Inferior parietal cortex (tissue), 1 donor: ENCODE measurements at regions not wholly inside any gene's neighbourhood (a gene's known extent, or its start where the extent isn't known, plus 50 kb on each side); places are given as distances from the start of the nearest gene placed in this dataset.
"Not testable (repeated sequence)": the region's sequence is repeated elsewhere in the genome, so short reads cannot be mapped to it uniquely, and the experiment has no call there.

Experiments
- DNase-seq: peaks from one replicate; pipeline ENCODE4 v3.0.0-alpha.2; 2016; ENCODE audit errors: extremely low spot score

- DNase-seq = no peak
These were observed 1281.6 kb downstream of the HACE1 start for GRCh38 chr6:103578115-103578514.

GRCh38 chr6:103570431-103570830 lies 1289.3 kb downstream of the HACE1 start:
- DNase-seq = no peak

- no peak for DNase-seq
These were observed 1304.8 kb downstream of the HACE1 start for GRCh38 chr6:103554911-103555310.

- peak; percentile 46 for DNase-seq
These were observed 1321.3 kb downstream of the HACE1 start for GRCh38 chr6:103538381-103538780.

GRCh38 chr6:103534814-103535213 lies 1324.9 kb downstream of the HACE1 start:
- DNase-seq = no peak

- DNase-seq = no peak
These were observed 1325.6 kb downstream of the HACE1 start for GRCh38 chr6:103534095-103534494.

- DNase-seq = no peak
These were observed 1337.7 kb downstream of the HACE1 start for GRCh38 chr6:103522045-103522444.

- DNase-seq = no peak
These were observed 1343.4 kb downstream of the HACE1 start for GRCh38 chr6:103516336-103516735.

- DNase-seq = no peak
These were observed 1352.7 kb downstream of the HACE1 start for GRCh38 chr6:103507052-103507451.

GRCh38 chr6:103505155-103505518 lies 1354.6 kb downstream of the HACE1 start:
- no peak for DNase-seq

GRCh38 chr6:103504501-103505154 lies 1355.1 kb downstream of the HACE1 start:
- no peak for DNase-seq

- DNase-seq = not testable (repeated sequence)
These were observed 1363.1 kb downstream of the HACE1 start for GRCh38 chr6:103496588-103496987.

- DNase-seq = no peak
These were observed 1403.1 kb downstream of the HACE1 start for GRCh38 chr6:103456652-103457051.

GRCh38 chr6:103455275-103455674 lies 1404.4 kb downstream of the HACE1 start:
- no peak for DNase-seq

GRCh38 chr6:103409475-103409874 lies 1450.2 kb downstream of the HACE1 start:
- DNase-seq = no peak

- DNase-seq = no peak
These were observed 1454.4 kb downstream of the HACE1 start for GRCh38 chr6:103405321-103405720.

GRCh38 chr6:103404799-103405198 lies 1454.9 kb downstream of the HACE1 start:
- no peak for DNase-seq

GRCh38 chr6:103396768-103397167 lies 1463.0 kb downstream of the HACE1 start:
- DNase-seq = no peak

- DNase-seq = no peak
These were observed 1480.4 kb downstream of the HACE1 start for GRCh38 chr6:103379272-103379671.

GRCh38 chr6:103367212-103367611 lies 1492.5 kb downstream of the HACE1 start:
- no peak for DNase-seq

- peak; percentile 41 for DNase-seq
These were observed 1503.2 kb downstream of the HACE1 start for GRCh38 chr6:103356531-103356930.

- DNase-seq = no peak
These were observed 1515.1 kb downstream of the HACE1 start for GRCh38 chr6:103344554-103345163.

- no peak for DNase-seq
These were observed 1524.3 kb downstream of the HACE1 start for GRCh38 chr6:103335412-103335811.
